Thymus (tissue), 11 donors: ENCODE measurements at regions not wholly inside any gene's neighbourhood (a gene's known extent, or its start where the extent isn't known, plus 50 kb on each side); places are given as distances from the start of the nearest gene placed in this dataset.

Experiments
- DNase-seq, 9 donors: peaks; one replicate each; pipeline ENCODE4 v3.0.0-alpha.2; 2013; ENCODE audit warnings: low spot score in 9 of 9, low read depth in 6 of 9, missing footprints in 1 of 9
- H3K27ac ChIP-seq, 2 donors: one replicate each; pipeline ENCODE4 v1.5.1; 2013; ENCODE audit warnings: control low read depth in 1 of 2, low read depth in 1 of 2, low read length in 1 of 2, mild to moderate bottlenecking in 1 of 2, moderate library complexity in 1 of 2
- H3K27me3 ChIP-seq, 2 donors: one replicate each; pipeline ENCODE4 v1.5.1; 2013; ENCODE audit warnings: low read length in 1 of 2; ENCODE audit not compliant: control insufficient read depth in 2 of 2, insufficient read depth in 1 of 2
- H3K36me3 ChIP-seq, 2 donors: one replicate each; pipeline ENCODE4 v1.5.1; 2013; ENCODE audit warnings: low read length in 1 of 2, mild to moderate bottlenecking in 1 of 2, moderate library complexity in 1 of 2; ENCODE audit not compliant: control insufficient read depth in 2 of 2, insufficient read depth in 2 of 2
- H3K4me1 ChIP-seq, 2 donors: one replicate each; pipeline ENCODE4 v1.5.1; 2013; ENCODE audit warnings: low read length in 2 of 2; ENCODE audit not compliant: control insufficient read depth in 2 of 2, insufficient read depth in 2 of 2
- H3K4me3 ChIP-seq, 2 donors: one replicate each; pipeline ENCODE4 v1.5.1; 2013; ENCODE audit warnings: low read length in 2 of 2, control low read depth in 1 of 2, mild to moderate bottlenecking in 1 of 2
- H3K9me3 ChIP-seq, 2 donors: one replicate each; pipeline ENCODE4 v1.5.1; 2013; ENCODE audit warnings: low read length in 1 of 2, mild to moderate bottlenecking in 1 of 2; ENCODE audit not compliant: control insufficient read depth in 2 of 2, insufficient read depth in 1 of 2
- whole genome bisulfite sequencing: extraction: QIAGEN DNeasy Blood & Tissue Kit; methylation state at CpG from one replicate; pipeline ENCODE4 v1.1.7; 2013; 5-methylcytosine and 5-hydroxymethylcytosine counted together
- donor health status: healthy.

GRCh38 chr4:4808086-4808485 is 51.4 kb upstream of the MSX1 start:
- H3K36me3 ChIP-seq, result no peaks in the 10 kb centered on the region
- H3K27ac ChIP-seq, result no peak overlapping the region
- no peak overlapping the region for H3K4me3 ChIP-seq
- WGBS, result 92% methylated on average over 4 of the region's 4 CpGs
- H3K4me1 ChIP-seq, result no peaks in the 10 kb centered on the region
- DNase-seq, result no peak
- no peaks in the 10 kb centered on the region for H3K27me3 ChIP-seq
- H3K9me3 ChIP-seq, result no peaks in the 10 kb centered on the region

GRCh38 chr4:4805887-4806286 is 53.6 kb upstream of the MSX1 start:
- DNase-seq, result no peak
- H3K27me3 ChIP-seq, result no peaks in the 10 kb centered on the region
- 88% methylated on average over 8 of the region's 8 CpGs for WGBS

DNA sequence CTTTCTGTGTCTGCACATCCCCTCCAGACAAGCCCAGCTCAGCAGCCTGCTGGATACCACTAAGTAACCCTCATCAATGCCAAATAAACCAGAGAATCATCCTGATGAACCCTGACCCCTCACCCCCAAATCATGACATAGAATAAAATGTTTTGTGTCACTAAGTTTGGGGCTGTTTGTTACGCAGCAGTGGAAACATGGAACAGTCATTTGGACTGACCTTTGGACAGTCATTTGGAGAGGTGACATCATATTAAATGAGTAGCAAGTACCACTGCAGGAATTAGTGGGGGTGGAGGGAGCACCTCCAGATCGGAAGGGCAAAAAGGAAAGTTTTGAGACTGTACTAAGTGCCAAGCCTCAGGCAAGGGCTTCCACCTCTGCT is 55.6 kb upstream of the MSX1 start:
- Histone ChIP-seq H3K27ac (no peak overlapping the region), H3K4me3 (no peak overlapping the region), H3K4me1 (no peaks in the 10 kb centered on the region), H3K9me3 (no peaks in the 10 kb centered on the region), H3K36me3 (no peaks in the 10 kb centered on the region), H3K27me3 (no peaks in the 10 kb centered on the region)
- 99% methylated on average over 2 of the region's 2 CpGs for WGBS
- DNase-seq, result no peak

More at GRCh38 chr4:4805887-4806286, 53.6 kb upstream of the MSX1 start:
- Histone ChIP-seq H3K4me3 (no peak overlapping the region), H3K4me1 (no peaks in the 10 kb centered on the region), H3K27ac (no peak overlapping the region), H3K9me3 (no peaks in the 10 kb centered on the region), H3K36me3 (no peaks in the 10 kb centered on the region)

DNA sequence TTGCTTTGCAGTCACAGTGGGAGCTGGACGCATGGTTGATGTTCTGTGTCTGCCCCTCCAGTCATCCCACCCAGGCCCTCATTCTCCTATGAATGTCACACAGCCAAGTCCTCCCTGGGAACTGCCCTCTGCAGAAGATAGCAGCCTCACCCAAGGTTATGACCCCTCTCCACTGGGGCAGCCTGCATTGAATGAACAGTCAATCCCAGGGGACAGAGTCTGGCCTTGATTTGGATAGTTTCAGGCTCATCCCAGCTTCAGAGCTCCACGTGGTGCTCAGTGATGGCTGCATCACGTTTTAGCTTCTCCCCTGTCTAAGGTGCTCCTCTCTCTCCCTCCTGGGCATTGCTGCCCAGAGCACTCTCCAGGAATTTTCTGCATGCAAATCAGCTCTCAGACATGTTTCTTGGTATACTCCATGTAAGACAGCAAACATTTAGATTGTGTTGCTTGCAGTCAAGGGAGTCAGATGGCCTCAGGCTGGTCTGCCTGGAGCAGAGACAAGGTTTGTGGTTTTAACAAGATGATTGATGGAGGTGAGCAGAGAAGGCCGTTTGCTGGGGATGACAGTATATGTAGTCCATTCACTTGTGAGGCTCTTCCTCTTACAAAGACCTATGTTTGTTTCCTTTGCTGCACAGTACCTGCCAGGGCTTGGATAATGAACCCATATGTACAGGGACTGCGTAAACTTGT is 56.1 kb upstream of the MSX1 start:
- Histone ChIP-seq H3K27ac (no peak overlapping the region), H3K4me1 (no peaks in the 10 kb centered on the region), H3K36me3 (no peaks in the 10 kb centered on the region), H3K4me3 (no peak overlapping the region), H3K27me3 (no peaks in the 10 kb centered on the region), H3K9me3 (no peaks in the 10 kb centered on the region)
- no peak for DNase-seq
- WGBS, result 71% methylated on average over 5 of the region's 5 CpGs

- DNase-seq, result no peak
- H3K4me1 ChIP-seq, result no peaks in the 10 kb centered on the region
- no peak overlapping the region for H3K4me3 ChIP-seq
- no peak overlapping the region for H3K27ac ChIP-seq
- no peaks in the 10 kb centered on the region for H3K27me3 ChIP-seq
- H3K9me3 ChIP-seq, result no peaks in the 10 kb centered on the region
- H3K36me3 ChIP-seq, result no peaks in the 10 kb centered on the region
- 91% methylated on average over 6 of the region's 6 CpGs for WGBS
Observed at GRCh38 chr4:4800646-4801408, 58.6 kb upstream of the MSX1 start.

GRCh38 chr4:4794421-4794820 is 65.0 kb upstream of the MSX1 start:
- Histone ChIP-seq H3K4me1 (no peaks in the 10 kb centered on the region), H3K27me3 (no peaks in the 10 kb centered on the region), H3K4me3 (no peak overlapping the region), H3K36me3 (no peaks in the 10 kb centered on the region), H3K9me3 (peaks cover 0 to 4% of the 10 kb centered on the region in 2 donors), H3K27ac (no peak overlapping the region)
- DNase-seq, result no peak
- WGBS, result 83% methylated on average over 1 of the region's 1 CpG

- no peaks in the 10 kb centered on the region for H3K36me3 ChIP-seq
- 90% methylated on average over 4 of the region's 4 CpGs for WGBS
- no peak overlapping the region for H3K27ac ChIP-seq
- peaks cover 0 to 12% of the 10 kb centered on the region in 2 donors for H3K9me3 ChIP-seq
- no peak for DNase-seq
- H3K27me3 ChIP-seq, result no peaks in the 10 kb centered on the region
- H3K4me3 ChIP-seq, result no peak overlapping the region
- no peaks in the 10 kb centered on the region for H3K4me1 ChIP-seq
Observed at GRCh38 chr4:4792466-4792865, 67.0 kb upstream of the MSX1 start.

GRCh38 chr4:4791299-4792111 is 68.0 kb upstream of the MSX1 start:
- Histone ChIP-seq H3K9me3 (peaks cover 0 to 12% of the 10 kb centered on the region in 2 donors), H3K4me1 (no peaks in the 10 kb centered on the region), H3K36me3 (no peaks in the 10 kb centered on the region), H3K27ac (no peak overlapping the region), H3K27me3 (no peaks in the 10 kb centered on the region), H3K4me3 (no peak overlapping the region)
- no peak for DNase-seq
- WGBS, result 90% methylated on average over 14 of the region's 14 CpGs

- no peak for DNase-seq
- H3K4me3 ChIP-seq, result no peak overlapping the region
- H3K36me3 ChIP-seq, result no peaks in the 10 kb centered on the region
- WGBS, result 84% methylated on average over 1 of the region's 1 CpG
- H3K4me1 ChIP-seq, result no peaks in the 10 kb centered on the region
- H3K9me3 ChIP-seq, result peaks cover 0 to 12% of the 10 kb centered on the region in 2 donors
- H3K27ac ChIP-seq, result no peak overlapping the region
- H3K27me3 ChIP-seq, result no peaks in the 10 kb centered on the region
Observed at GRCh38 chr4:4789462-4789861, 70.0 kb upstream of the MSX1 start.
